LNCAP (cell line): ENCODE measurements at regions not wholly inside any gene's neighbourhood (a gene's known extent, or its start where the extent isn't known, plus 50 kb on each side); places are given as distances from the start of the nearest gene placed in this dataset.

Source experiments
- CTCF ChIP-seq: fragments of 450-650 bp; IDR thresholded peaks from 2 replicates; pipeline ENCODE4 v1.5.1; 2017; ENCODE audit warnings: mild to moderate bottlenecking

- TF ChIP-seq CTCF = no peak
Observed at GRCh38 chrX:100477958-100478357, 67.9 kb upstream of the PCDH19 start.

GRCh38 chrX:100477467-100477866 is 67.4 kb upstream of the PCDH19 start:
- no peak for TF ChIP-seq CTCF
